Kidney (tissue), 13 donors: ENCODE measurements at regions not wholly inside any gene's neighbourhood (a gene's known extent, or its start where the extent isn't known, plus 50 kb on each side); places are given as distances from the start of the nearest gene placed in this dataset.
"Not testable (repeated sequence)": the region's sequence is repeated elsewhere in the genome, so short reads cannot be mapped to it uniquely, and the experiment has no call there.

Experiments
- DNase-seq, 5 donors: peaks; one replicate each; pipeline ENCODE4 v3.0.0-alpha.2; 2013 to 2020
- FAIRE-seq: peaks from 2 replicates; lab custom pipeline; 2012; peaks lifted over from hg19 to GRCh38; lab: Jason Lieb, UNC
- H3K27ac ChIP-seq, 2 donors: one replicate each; pipeline ENCODE4 v1.7.0; 2013; ENCODE audit warnings: low read depth in 2 of 2, low read length in 2 of 2, inconsistent platforms in 1 of 2
- H3K27me3 ChIP-seq: one replicate; pipeline ENCODE4 v1.7.1; 2013; ENCODE audit warnings: low read length, inconsistent platforms; ENCODE audit not compliant: control insufficient read depth, insufficient read depth
- H3K36me3 ChIP-seq, 3 donors: one replicate each; pipeline versions ENCODE4 v1.7.0 to v1.7.1; 2013; ENCODE audit warnings: low read length in 3 of 3, control low read depth in 1 of 3, inconsistent platforms in 1 of 3; ENCODE audit not compliant: insufficient read depth in 3 of 3, control insufficient read depth in 2 of 3
- H3K4me1 ChIP-seq, 3 donors: one replicate each; pipeline versions ENCODE4 v1.7.0 to v1.7.1; 2013; ENCODE audit warnings: low read length in 3 of 3, inconsistent platforms in 1 of 3, low read depth in 1 of 3; ENCODE audit not compliant: control insufficient read depth in 2 of 3, insufficient read depth in 2 of 3
- H3K4me3 ChIP-seq, 3 donors: one replicate each; pipeline versions ENCODE4 v1.7.0 to v1.8.1; 2013; ENCODE audit warnings: low read length in 3 of 3, control low read depth in 1 of 3, inconsistent platforms in 1 of 3
- H3K9ac ChIP-seq, 3 donors: one replicate each; pipeline versions ENCODE4 v1.7.0 to v1.7.1; 2013; ENCODE audit warnings: low read length in 3 of 3, control low read depth in 1 of 3, inconsistent platforms in 1 of 3
- H3K9me3 ChIP-seq, 3 donors: one replicate each; pipeline versions ENCODE4 v1.7.0 to v1.7.1; 2013; ENCODE audit warnings: low read length in 3 of 3, control low read depth in 1 of 3, inconsistent platforms in 1 of 3; ENCODE audit not compliant: control insufficient read depth in 2 of 3, insufficient read depth in 1 of 3
- CTCF ChIP-seq: IDR thresholded peaks from 3 replicates; pipeline ENCODE4 v1.5.1; 2012; ENCODE audit warnings: mild to moderate bottlenecking, moderate library complexity, borderline replicate concordance; ENCODE audit not compliant: insufficient read depth; ENCODE audit errors: extremely low read depth
- intact Hi-C: fragments of 100-400 bp; cut with DNase I; formaldehyde crosslinking; loops from one replicate; pipeline ENCODE4 v1.11.1; 2022
- donor health status: control.
- donor health status: control.
- donor health status: control.
- donor health status: control.
- donor health status: control.
- donor health status: DM: yes; HTN: yes; CAD: no.
- donor health status: Normal renal cell carcinoma (clear cell type).

- Histone ChIP-seq H3K27ac (no peak overlapping the region), H3K27me3 (no peaks in the 10 kb centered on the region), H3K36me3 (no peaks in the 10 kb centered on the region), H3K9me3 (no peaks in the 10 kb centered on the region), H3K4me1 (no peaks in the 10 kb centered on the region), H3K9ac (no peak overlapping the region), H3K4me3 (no peak overlapping the region)
- DNase-seq (no peak), FAIRE-seq (no peak)
- intact Hi-C loops = no loop called here
- no peak for TF ChIP-seq CTCF
These were observed 1505.2 kb downstream of the AMY1C start for GRCh38 chr1:105254906-105255305.

DNA sequence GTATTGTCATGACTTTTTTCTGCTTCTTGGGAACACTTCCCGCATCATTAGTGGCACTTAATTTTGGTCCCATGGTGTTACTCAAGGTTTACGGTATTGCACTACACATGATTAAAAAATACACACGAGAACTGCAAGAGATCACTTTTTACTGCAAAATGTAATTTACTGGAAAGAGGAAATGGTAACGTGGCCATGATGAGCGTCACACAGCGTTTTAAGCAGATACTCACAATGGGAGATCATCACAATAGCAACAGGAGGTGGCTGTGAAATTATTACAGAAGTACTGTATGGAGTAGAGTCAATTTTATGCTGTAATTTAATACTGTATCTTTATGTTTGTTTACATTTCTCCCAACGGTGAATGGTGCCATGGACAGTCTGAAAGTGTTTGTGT is 1510.3 kb downstream of the AMY1C start:
- Histone ChIP-seq H3K36me3 (no peaks in the 10 kb centered on the region), H3K27me3 (no peaks in the 10 kb centered on the region), H3K4me3 (no peak overlapping the region), H3K9ac (no peak overlapping the region), H3K4me1 (no peaks in the 10 kb centered on the region), H3K27ac (no peak overlapping the region), H3K9me3 (no peaks in the 10 kb centered on the region)
- FAIRE-seq = no peak
- intact Hi-C loops = no loop called here
- no peak for DNase-seq
- no peak for TF ChIP-seq CTCF

- H3K27ac ChIP-seq = no peak overlapping the region
- H3K27me3 ChIP-seq = no peaks in the 10 kb centered on the region
- FAIRE-seq (no peak), DNase-seq (no peak)
- H3K36me3 ChIP-seq = no peaks in the 10 kb centered on the region
- intact Hi-C loops = no loop called here
- H3K9me3 ChIP-seq = no peaks in the 10 kb centered on the region
- H3K4me3 ChIP-seq = no peak overlapping the region
- H3K4me1 ChIP-seq = no peaks in the 10 kb centered on the region
- no peak for TF ChIP-seq CTCF
- H3K9ac ChIP-seq = no peak overlapping the region
These were observed 1521.3 kb downstream of the AMY1C start for GRCh38 chr1:105270966-105271365.

- intact Hi-C loops, FAIRE-seq, H3K27ac ChIP-seq, H3K4me1 ChIP-seq, DNase-seq, H3K4me3 ChIP-seq, H3K9me3 ChIP-seq, H3K36me3 ChIP-seq, H3K27me3 ChIP-seq, H3K9ac ChIP-seq: not testable (repeated sequence)
These were observed 1522.7 kb downstream of the AMY1C start for GRCh38 chr1:105272376-105272775.
